ENCODE measurements at regions not wholly inside any gene's neighbourhood (a gene's known extent, or its start where the extent isn't known, plus 50 kb on each side); places are given as distances from the start of the nearest gene placed in this dataset.

DNA sequence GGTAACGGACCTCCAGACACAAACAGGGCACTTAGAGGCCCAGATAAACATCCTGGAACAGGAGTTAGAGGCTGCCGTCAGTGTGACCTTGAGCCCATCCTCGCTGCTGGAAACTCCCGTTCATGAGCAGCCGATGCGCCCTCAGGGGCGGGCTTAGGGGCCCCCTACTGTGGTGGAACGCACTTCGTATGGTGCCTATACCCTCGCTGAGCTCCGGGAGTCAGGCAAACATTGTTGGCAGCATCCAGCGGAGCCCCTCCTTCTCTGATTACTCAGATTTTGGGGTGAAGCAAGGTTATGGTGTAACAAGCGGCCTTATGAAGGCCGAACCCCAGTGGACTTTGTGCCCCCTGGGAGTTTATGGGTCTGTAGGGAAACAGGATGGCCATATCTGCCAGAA is 205.3 kb upstream of the SYT4 start:
- FAIRE-seq = no peak

DNA sequence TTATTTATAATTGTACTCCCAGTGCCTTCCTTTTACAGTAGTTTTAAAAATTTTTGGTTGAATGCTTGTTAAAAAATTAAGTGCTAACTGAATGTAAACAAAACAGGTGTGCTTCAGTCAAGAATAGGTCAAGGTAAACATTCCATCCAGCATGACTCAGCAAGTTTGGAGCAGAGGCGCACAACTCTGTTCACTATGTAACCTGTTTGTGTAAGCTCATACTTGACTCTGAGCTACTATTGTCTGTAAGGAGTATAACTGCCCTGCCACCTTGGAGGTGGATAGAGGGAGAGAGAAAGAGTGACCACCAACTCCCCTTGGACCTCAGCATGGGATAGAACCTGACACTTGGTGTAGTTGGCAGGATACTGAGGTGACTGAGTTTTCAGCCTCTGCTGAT is 207.4 kb upstream of the SYT4 start:
- no peak for FAIRE-seq

DNA sequence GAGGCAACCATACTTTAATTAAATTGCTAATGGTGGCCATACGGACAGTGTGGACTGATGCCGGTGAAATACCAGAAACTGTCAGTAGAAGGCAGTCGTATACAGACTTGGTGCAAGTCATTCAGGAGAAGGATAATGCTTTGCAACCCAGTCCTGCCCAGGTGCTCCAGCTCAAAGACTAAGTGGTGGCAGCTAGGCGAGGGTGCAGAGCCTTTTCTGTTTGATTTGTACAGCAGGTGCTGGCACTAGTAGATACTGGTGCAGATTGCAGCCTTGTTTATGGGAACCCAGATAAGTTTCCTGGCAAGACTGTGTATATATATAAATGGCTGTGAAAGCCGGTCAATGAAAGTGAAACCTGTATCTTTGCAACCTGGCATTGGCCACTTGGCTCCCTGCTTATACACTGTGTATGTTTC is 208.3 kb upstream of the SYT4 start:
- no peak for FAIRE-seq

- FAIRE-seq = no peak
Measured at GRCh38 chr18:43486462-43486861, 209.2 kb upstream of the SYT4 start.

- FAIRE-seq = no peak
Measured at GRCh38 chr18:43501099-43501498, 223.8 kb upstream of the SYT4 start.

DNA sequence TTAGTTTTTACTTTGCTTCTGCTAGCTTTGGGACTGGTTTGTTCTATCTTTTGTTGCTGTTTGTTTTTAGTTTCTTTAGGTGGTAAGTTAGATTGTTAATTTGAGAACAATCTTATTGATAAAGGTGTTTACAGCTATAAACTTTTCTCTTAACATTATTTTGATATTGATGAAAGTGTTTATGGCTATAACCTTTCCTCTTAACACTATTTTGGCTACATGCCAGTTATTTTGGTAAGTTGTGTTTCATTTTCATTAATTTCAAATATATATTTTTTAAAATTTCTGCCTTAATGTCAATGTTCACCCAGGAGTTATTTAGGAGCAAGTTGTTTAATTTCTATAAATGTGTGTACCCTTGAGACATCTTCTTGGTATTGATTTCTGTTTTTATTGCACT is 229.6 kb upstream of the SYT4 start:
- FAIRE-seq = no peak

GRCh38 chr18:43507842-43508481 is 230.7 kb upstream of the SYT4 start:
- no peak for FAIRE-seq

DNA sequence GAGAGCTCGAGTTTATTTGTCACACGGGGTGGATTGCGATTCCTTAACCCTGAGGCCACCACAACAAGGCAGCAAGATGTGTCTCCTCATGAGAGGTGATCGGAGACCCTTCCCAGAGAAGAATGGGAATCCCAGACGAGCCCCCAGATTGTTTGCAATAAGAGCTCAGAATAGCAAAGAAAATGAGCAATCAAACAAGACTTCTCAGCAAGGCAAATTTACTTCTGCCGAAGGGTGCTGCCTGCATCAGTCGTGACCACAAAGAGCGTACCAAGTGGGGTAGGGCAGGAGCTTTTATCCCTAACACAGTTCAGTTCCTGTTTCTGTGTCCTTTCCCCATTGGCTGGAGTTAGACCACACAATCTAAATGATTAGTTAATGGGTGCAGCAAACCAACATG is 237.5 kb upstream of the SYT4 start:
- FAIRE-seq = no peak

- FAIRE-seq = no peak
Measured at GRCh38 chr18:43515481-43515880, 238.2 kb upstream of the SYT4 start.

DNA sequence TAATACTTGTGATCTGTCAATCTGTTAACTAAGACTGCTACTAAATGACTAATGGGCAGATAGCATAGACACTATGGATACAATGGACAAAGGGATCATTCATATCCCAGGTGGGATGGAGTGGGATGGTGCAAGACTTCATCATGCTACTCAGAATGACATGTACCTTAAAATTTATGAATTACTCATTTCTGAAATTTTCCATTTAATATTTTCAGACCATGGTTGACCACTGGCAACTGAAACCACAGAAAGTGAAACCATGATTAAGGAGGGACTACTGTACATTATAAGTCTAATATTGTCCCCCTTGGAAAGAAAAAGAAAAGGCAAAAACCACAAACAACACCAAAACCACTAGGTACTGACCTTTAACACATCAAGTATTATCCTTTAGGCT is 247.0 kb upstream of the SYT4 start:
- FAIRE-seq = no peak

DNA sequence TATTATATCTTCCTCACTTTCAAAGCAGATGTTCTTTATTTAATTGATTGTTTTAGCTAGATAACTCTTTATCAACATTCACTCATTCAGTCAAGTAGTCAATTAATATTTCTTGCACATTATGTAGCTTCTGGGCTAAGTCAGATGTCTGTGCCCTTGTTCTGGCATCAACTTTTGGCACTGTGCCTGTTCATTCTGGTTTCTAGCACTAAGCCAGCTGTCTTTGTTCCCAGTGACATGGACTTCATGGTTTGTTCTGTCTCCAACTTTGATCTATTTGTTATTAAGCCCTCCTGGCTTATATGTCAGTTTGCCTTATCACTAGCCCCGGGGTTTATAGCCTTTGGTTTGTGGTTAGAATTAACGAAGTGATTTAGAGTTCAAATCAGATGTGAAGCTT is 247.9 kb upstream of the SYT4 start:
- no peak for FAIRE-seq

DNA sequence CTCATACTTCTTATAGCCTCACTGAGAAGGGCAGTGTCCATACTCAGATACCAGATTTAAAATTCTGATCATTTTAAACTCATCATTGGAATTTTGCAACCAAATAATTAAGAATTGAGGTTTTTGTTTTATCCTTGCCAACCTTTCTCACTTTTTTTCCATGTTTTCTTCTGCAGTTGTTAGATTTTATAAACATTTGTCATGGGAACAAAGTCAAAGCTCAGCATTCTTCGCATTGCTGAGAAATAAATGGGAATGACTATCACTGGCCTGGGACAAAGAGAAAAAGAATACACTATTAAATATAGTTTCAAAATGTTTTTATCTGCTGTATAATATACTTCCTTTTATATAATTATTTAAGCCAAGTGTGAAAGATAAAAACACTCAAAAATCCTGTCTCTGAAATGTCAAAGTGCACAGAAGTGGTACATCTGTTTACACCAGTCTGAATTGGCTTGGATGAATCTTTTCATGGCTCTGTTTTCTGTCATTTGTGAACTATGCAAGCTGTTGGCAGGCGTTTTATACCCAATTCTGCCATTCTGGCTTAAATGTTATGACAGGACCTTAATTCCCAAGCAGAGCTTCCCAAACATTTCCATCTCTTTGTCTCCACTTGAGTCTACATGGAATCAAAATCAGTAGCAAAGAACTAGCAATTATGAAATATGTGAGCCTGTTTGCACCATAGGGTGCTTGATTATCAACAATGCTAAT is 249.3 kb upstream of the SYT4 start:
- no peak for FAIRE-seq

DNA sequence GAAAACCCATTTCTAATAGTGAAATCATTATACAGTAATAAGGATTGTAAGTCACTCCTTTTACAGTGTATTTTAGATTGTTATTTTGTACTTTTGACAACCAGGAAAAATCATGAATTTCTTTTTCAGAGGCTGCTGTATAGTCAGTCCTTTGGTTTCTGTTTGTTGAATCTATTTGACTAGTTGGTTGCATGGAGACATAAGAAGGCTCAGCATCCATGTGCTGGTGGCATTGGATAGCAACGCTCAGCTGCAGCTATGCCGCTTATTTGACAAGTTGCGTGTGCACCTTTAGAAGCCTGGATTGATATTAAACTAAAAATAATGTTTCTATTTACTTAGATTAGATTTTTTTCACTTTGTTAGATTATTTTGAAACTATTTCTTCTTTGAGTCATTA is 254.1 kb upstream of the SYT4 start:
- no peak for FAIRE-seq

GRCh38 chr18:43533371-43533770 is 256.1 kb upstream of the SYT4 start:
- FAIRE-seq = no peak

- no peak for FAIRE-seq
Measured at GRCh38 chr18:43534511-43534910, 257.2 kb upstream of the SYT4 start.

GRCh38 chr18:43539862-43540261 is 262.6 kb upstream of the SYT4 start:
- no peak for FAIRE-seq

GRCh38 chr18:43542016-43542415 is 264.7 kb upstream of the SYT4 start:
- no peak for FAIRE-seq

DNA sequence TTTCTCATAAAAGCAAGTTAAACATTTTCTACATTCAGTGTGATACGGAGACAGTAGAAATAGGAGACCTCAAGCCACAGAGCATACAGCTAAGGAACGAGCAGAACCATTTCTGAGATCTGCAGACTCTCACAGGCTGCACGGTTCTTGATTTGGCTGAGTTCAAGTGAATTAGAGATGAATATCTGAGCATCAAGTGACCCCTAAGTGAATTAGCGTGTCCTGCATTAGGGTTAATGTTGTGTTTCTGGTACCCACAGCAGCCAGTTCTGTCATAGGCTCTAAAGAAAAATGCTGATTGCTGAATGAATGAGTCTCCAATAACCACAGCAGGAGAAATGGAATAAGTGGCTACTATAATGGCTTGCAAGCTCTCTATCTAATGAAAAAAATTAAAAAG is 265.9 kb upstream of the SYT4 start:
- FAIRE-seq = no peak

DNA sequence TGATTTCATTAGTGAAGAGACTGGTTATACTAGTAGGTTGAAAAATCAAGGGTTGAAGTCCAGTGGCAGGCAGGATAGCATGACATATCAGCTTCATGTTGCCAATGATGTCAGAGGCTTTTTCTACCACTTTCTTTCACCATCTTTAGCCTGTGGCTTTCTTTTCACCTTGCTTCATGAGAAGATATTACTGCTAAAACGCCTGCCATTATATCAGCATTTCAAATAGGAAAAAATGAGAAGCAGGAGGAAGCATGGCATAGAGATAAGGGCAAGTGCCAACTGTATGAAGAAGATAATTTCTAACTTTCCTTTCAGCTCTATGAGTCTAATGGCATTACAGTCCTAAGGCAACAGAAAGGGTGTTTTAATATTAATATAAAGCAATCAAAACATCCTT is 270.2 kb upstream of the SYT4 start:
- no peak for FAIRE-seq

DNA sequence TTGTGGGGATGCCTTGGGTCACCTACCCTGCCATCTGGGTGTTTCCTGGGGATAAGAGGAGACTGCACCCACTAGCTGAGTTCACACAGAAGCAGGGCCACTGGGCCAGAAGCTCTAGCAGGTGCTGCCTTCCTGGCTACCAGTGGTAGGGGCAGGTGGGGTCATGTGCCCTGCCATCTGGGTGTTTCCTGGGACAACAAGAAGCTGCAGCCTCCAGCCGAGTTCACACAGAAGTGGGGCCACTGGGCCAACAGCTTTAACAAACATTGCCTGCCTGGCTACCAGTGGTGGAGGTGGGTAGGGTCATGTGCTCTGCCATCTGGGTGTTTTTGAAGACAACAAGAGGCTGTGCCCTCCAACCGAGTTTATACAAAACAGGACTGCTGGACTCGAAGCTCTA is 282.2 kb upstream of the SYT4 start:
- FAIRE-seq = no peak

- no peak for FAIRE-seq
Measured at GRCh38 chr18:43563780-43564179, 286.5 kb upstream of the SYT4 start.

- no peak for FAIRE-seq
Measured at GRCh38 chr18:43570593-43570992, 293.3 kb upstream of the SYT4 start.

DNA sequence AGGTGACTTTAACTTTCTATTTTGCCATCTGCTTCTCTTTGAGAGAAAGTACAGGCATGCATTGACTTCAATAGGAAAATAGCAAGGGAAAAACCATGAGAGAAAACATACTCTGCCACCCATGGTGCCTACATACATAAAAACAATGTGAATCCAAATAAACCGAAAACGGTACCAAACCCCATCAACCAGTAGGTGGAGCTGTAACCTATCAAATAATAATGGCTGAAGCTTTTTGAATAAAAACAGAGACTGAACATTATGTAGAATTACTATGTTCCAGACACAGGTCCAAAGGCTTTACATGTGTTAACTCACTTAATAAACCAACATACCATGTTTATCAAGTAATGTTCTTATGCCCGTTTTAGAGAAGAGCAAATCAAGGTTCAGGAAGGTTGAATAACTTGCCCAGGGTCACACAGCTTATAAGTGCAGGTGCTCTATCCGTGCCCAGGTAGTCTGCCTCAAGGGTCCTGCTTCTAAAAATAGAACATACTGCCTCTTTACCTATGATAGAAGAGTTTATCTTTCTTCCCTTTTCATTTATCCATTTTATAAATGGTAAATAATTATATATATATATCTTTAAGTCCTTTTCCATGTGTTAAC is 293.9 kb upstream of the SYT4 start:
- no peak for FAIRE-seq

DNA sequence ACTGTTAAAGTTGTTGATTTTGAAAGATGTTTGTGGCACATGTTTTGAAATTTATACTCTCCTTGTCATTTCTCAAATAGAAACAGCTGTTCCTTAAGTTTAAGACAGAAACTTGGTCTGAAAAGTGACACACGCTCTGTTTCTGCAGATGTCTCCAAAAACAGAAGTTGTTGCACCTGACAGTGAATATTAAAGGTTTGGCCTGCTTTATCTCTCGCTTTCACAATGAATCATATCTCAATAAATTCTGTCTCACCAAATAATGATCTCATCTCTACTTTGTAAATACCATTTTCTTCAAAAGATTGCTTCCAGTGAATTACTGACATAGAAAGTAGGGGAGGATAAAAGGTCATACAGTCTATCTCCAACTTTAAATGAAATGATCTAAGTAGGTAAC is 294.9 kb upstream of the SYT4 start:
- FAIRE-seq = no peak

DNA sequence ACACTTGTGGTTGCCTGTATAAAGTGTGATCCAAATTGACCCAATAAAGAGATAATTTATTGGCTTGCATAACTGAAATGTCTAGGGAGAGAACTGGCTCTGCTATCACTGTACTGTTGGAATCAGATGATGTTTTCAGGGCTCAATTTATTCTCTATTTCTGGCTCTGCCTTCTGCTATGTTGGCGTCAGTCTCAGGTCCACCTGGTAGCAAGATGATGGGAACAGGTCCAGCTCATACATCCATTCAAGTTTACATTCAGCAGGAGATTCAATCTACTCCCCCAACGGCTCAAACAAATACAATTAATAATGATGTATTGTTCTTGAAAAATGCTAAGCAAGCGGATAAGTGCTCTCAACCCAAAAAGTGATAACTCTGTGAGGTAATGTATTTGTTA is 297.7 kb upstream of the SYT4 start:
- no peak for FAIRE-seq

Measured in colon (tissue), 2 donors.